ENCODE measurements at regions not wholly inside any gene's neighbourhood (a gene's known extent, or its start where the extent isn't known, plus 50 kb on each side); places are given as distances from the start of the nearest gene placed in this dataset.

- TF ChIP-seq, protein P1, sequence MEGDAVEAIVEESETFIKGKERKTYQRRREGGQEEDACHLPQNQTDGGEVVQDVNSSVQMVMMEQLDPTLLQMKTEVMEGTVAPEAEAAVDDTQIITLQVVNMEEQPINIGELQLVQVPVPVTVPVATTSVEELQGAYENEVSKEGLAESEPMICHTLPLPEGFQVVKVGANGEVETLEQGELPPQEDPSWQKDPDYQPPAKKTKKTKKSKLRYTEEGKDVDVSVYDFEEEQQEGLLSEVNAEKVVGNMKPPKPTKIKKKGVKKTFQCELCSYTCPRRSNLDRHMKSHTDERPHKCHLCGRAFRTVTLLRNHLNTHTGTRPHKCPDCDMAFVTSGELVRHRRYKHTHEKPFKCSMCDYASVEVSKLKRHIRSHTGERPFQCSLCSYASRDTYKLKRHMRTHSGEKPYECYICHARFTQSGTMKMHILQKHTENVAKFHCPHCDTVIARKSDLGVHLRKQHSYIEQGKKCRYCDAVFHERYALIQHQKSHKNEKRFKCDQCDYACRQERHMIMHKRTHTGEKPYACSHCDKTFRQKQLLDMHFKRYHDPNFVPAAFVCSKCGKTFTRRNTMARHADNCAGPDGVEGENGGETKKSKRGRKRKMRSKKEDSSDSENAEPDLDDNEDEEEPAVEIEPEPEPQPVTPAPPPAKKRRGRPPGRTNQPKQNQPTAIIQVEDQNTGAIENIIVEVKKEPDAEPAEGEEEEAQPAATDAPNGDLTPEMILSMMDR (conservative IDR thresholded peaks at IDR 0.05): no peak
- TF ChIP-seq ZFX (IDR thresholded peaks at IDR 0.05): no peak
- no peak overlapping the region for H3K27ac ChIP-seq
Measured at GRCh38 chr10:16182688-16183087, 254.1 kb upstream of the PTER start.

GRCh38 chr10:16184096-16184597 is 252.7 kb upstream of the PTER start:
- no peak overlapping the region for H3K27ac ChIP-seq
- TF ChIP-seq, protein P1 (conservative IDR thresholded peaks at IDR 0.05): no peak
- TF ChIP-seq ZFX (IDR thresholded peaks at IDR 0.05): no peak

GRCh38 chr10:16184906-16185305 is 251.9 kb upstream of the PTER start:
- no peak for TF ChIP-seq ZFX (IDR thresholded peaks at IDR 0.05)
- TF ChIP-seq, protein P1 (conservative IDR thresholded peaks at IDR 0.05): no peak
- H3K27ac ChIP-seq: no peak overlapping the region

DNA sequence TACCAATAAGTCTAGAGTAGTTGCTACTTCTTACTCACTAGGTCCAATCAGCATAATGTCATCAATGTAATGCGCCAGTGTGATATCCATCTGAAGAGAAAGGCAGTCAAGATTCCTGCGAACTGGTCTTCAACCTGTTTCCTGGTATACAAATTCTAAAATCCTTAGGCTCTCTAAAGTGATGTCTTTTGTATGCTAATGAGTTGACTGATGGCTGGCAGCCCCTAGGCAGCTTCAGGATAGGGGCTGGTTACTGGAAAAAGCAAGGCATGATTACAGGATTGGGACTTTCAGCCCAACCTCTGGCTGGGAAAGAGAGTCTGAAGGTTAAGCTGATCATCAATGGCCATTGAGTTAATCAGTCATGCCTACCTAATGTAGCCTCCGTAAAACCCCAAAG is 250.2 kb upstream of the PTER start:
- no peak for TF ChIP-seq ZFX (IDR thresholded peaks at IDR 0.05)
- TF ChIP-seq, protein P1 (conservative IDR thresholded peaks at IDR 0.05): no peak

DNA sequence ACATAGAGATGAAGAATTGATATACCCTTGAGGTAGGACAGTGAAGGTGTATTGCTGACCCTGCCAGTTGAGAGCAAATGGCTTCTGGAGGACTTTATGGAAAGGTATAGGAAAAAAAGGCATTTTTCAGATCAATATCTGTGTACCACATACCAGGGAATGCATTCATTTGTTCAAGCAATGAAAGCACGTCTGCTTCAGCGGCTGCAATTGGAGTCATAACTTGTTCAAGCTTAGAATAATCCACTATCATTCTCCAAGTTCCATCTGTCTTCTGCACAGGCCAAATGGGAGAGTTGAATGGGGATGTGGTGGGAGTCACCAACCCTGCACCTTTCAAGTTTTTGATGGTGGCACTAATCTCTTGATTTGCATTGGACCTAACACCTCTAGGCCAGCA is 249.6 kb upstream of the PTER start:
- no peak for TF ChIP-seq ZFX (IDR thresholded peaks at IDR 0.05)
- TF ChIP-seq, protein P1 (conservative IDR thresholded peaks at IDR 0.05): no peak
- no peak overlapping the region for H3K27ac ChIP-seq

More for the DNA sequence above, 250.2 kb upstream of the PTER start:
- no peak overlapping the region for H3K27ac ChIP-seq

DNA sequence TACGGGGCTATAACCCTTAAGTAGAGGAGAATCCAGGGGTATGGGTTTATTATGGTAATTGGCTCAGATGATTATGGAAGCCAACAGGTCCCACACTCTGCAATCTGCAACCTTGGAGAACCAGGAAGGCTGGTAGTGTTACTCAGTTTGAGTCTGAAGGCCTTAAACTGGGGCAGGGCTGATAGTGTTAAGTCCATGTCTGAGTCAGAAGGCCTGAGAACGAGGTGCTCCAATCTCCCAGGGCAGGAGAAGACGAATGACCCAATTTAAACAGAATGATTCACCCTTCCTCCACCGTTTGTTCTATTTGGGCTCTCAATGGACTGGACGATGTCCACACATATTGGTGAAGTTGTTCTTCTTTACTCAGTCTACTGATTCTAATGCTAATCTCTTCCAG is 244.5 kb upstream of the PTER start:
- TF ChIP-seq, protein P1 (conservative IDR thresholded peaks at IDR 0.05): no peak
- TF ChIP-seq ZFX (IDR thresholded peaks at IDR 0.05): no peak
- no peak overlapping the region for H3K27ac ChIP-seq

DNA sequence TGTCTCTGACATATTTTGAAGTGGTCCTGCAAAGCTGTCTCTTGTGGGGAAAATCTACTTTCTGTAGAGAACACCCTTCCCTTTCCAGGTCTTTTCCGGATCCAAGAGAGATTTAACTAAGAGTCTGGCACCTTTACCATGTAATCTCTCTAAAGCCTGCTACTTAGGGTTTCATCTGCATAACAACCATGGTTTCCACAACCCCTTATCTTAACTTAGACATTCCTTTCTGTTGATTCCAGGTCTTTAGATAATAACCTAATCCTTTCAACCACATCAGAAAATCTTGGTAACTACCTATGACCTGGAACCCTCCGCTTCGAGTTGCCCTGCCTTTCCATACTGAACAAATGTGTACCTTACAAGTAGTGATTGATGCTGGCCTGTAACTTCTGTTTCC is 243.6 kb upstream of the PTER start:
- no peak overlapping the region for H3K27ac ChIP-seq
- TF ChIP-seq, protein P1 (conservative IDR thresholded peaks at IDR 0.05): no peak
- TF ChIP-seq ZFX (IDR thresholded peaks at IDR 0.05): no peak
